Stimulated activated CD4-positive, alpha-beta T cell treated with anti-CD3 and anti-CD28 coated beads, Interleukin-4, amount 100 ng/mL, for 24 hours (primary cell): ENCODE measurements at regions not wholly inside any gene's neighbourhood (a gene's known extent, or its start where the extent isn't known, plus 50 kb on each side); places are given as distances from the start of the nearest gene placed in this dataset.
"Not testable (repeated sequence)": the region's sequence is repeated elsewhere in the genome, so short reads cannot be mapped to it uniquely, and the experiment has no call there.

Source experiments
- DNase-seq: peaks from one replicate; pipeline ENCODE4 v3.0.0-alpha.2; 2020

- DNase-seq, result no peak
These were observed 82.4 kb upstream of the MAGI3 start for GRCh38 chr1:113307771-113308445.

GRCh38 chr1:113312651-113313050, 77.7 kb upstream of the MAGI3 start:
- DNase-seq, result not testable (repeated sequence)

- no peak for DNase-seq
These were observed 75.7 kb upstream of the MAGI3 start for GRCh38 chr1:113314600-113314999.

DNA sequence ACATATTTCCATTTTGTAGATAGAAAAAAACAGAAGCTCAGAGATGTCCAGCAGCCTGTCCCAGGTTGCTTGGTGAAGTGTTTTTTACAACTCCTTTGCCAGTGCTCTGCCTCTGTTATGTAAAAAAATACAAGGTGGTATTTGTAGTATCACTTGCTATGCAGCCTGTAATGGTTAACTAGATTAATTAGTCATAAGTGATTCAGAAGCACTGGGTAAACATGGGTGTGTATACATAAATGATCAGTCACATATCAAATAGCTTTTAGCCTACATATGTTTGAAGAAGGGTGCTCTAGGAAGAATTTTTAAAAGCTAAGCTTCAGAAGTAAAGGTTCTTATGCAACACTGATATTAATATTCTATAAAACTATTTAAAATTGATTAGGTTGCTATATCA, 70.0 kb upstream of the MAGI3 start:
- no peak for DNase-seq

- no peak for DNase-seq
These were observed 69.2 kb upstream of the MAGI3 start for GRCh38 chr1:113320972-113321680.

GRCh38 chr1:113321771-113322387, 68.4 kb upstream of the MAGI3 start:
- no peak for DNase-seq

DNA sequence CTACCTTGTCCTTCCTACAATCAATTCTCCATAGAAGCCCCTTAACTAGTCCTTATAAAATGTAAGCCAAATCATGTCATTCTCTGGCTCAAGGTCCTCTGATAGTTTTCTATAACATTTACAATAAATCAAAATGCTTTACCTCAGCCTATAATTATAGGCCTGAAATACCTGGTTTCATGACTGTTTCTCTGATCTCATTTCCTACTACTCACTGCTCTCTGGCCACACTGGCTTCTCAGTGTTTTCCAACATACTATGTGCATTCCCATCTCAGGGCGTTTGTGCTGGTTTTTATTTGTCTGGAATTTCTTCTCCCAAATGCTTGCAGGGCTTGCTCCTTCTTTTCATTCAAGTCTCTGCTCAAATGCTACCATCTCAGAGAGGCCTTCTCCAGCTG, 67.9 kb upstream of the MAGI3 start:
- no peak for DNase-seq

- no peak for DNase-seq
These were observed 65.3 kb upstream of the MAGI3 start for GRCh38 chr1:113325022-113325421.

- no peak for DNase-seq
These were observed 63.3 kb upstream of the MAGI3 start for GRCh38 chr1:113326976-113327375.

DNA sequence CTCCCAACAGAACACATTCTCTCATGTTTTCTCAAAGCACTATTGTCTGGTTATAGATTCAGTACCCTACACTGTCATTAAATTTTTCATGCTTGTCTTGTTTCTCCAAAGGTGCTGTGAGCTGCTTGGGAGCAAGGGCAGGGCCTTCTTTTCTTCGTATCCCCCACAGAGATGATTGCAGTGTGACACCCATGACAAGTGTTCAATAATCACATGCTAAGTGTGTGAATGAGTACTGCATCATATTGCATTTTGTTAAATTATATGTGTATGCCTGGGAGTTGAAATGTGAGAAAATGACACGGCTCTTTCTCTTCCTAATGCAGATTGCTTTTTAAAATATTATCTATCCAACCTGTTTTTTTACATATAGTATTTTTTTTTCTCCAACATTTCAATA, 57.3 kb upstream of the MAGI3 start:
- DNase-seq, result no peak

DNA sequence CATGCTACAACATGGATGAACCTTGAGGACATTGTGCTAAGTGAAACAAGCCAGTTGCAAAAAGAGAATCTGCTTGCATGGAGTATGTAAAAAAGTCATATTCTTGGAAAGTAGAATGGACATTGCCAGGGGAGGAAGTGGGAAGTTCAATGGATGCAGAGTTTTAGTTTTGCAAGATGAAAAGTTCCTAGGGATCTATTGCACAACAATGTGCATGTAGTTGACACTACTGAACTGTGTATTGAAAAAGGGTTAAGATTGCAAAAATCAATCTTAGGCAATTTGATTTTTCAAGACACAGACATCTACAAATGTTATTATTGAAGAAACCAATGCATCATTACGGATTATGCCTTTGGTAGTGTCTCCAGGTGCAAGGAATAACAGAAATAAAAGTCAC, 50.3 kb upstream of the MAGI3 start:
- DNase-seq, result no peak
